Loucy (cell line): ENCODE measurements at regions not wholly inside any gene's neighbourhood (a gene's known extent, or its start where the extent isn't known, plus 50 kb on each side); places are given as distances from the start of the nearest gene placed in this dataset.

Experiments
- H2AFZ ChIP-seq: fragments of 200-600 bp; sonication (generic); 2 replicates; pipeline ENCODE4 v1.6.0; 2016; ENCODE audit warnings: antibody characterized with exemption, mild to moderate bottlenecking, low read length, moderate library complexity
- H3F3A ChIP-seq: fragments of 200-600 bp; 2 replicates; pipeline ENCODE4 v1.6.0; 2016; ENCODE audit warnings: antibody characterized with exemption, low read depth, mild to moderate bottlenecking
- H3K27me3 ChIP-seq: fragments of 200-600 bp; sonication (generic); 2 replicates; pipeline ENCODE4 v1.6.1; 2014; ENCODE audit warnings: low read length, mild to moderate bottlenecking; ENCODE audit not compliant: insufficient read depth, poor library complexity, severe bottlenecking
- H3K36me3 ChIP-seq: fragments of 200-600 bp; sonication (generic); 2 replicates; pipeline ENCODE4 v1.6.1; 2016; ENCODE audit warnings: low read length; ENCODE audit not compliant: insufficient read depth
- H3K4me1 ChIP-seq: fragments of 200-600 bp; sonication (generic); 2 replicates; pipeline ENCODE4 v1.5.1; 2014; ENCODE audit warnings: low read length, mild to moderate bottlenecking; ENCODE audit not compliant: insufficient read depth, poor library complexity, severe bottlenecking
- H3K4me2 ChIP-seq: fragments of 200-600 bp; sonication (generic); 2 replicates; pipeline ENCODE4 v1.6.0; 2014; ENCODE audit warnings: antibody characterized with exemption, low read length, low read depth, mild to moderate bottlenecking; ENCODE audit not compliant: poor library complexity, severe bottlenecking
- H3K4me3 ChIP-seq: fragments of 200-600 bp; sonication (generic); 2 replicates; pipeline ENCODE4 v1.5.1; 2014; ENCODE audit warnings: low read length, mild to moderate bottlenecking, mixed read lengths; ENCODE audit not compliant: poor library complexity, severe bottlenecking
- H3K79me2 ChIP-seq: fragments of 200-600 bp; sonication (generic); 2 replicates; pipeline ENCODE4 v1.6.1; 2014; ENCODE audit warnings: low read length; ENCODE audit not compliant: insufficient read depth
- H3K9ac ChIP-seq: fragments of 200-600 bp; sonication (generic); 2 replicates; pipeline ENCODE4 v1.6.0; 2014; ENCODE audit warnings: mild to moderate bottlenecking, low read depth, low read length, moderate library complexity; ENCODE audit not compliant: poor library complexity, severe bottlenecking
- H3K9me2 ChIP-seq: fragments of 200-600 bp; sonication (generic); replicated peaks from 2 replicates; pipeline ENCODE4 v1.6.1; 2016; ENCODE audit warnings: low read depth, low read length, mixed read lengths
- H3K9me3 ChIP-seq: fragments of 200-600 bp; sonication (generic); 2 replicates; pipeline ENCODE4 v1.6.1; 2014; ENCODE audit warnings: mild to moderate bottlenecking, antibody characterized with exemption, low read length, low read depth; ENCODE audit not compliant: insufficient read depth
- H4K20me1 ChIP-seq: fragments of 200-600 bp; sonication (generic); 2 replicates; pipeline ENCODE4 v1.6.0; 2014; ENCODE audit warnings: antibody characterized with exemption, low read length, mild to moderate bottlenecking; ENCODE audit not compliant: insufficient read depth, poor library complexity, severe bottlenecking
- EZH2phosphoT487 ChIP-seq: fragments of 200-600 bp; IDR thresholded peaks from 2 replicates; pipeline ENCODE4 v1.6.1; 2018; ENCODE audit warnings: antibody characterized with exemption, mild to moderate bottlenecking, moderate library complexity, borderline replicate concordance
- TF ChIP-seq, protein P1 (sequence below): fragments of 200-600 bp; sonication (generic); conservative IDR thresholded peaks from 2 replicates; pipeline ENCODE4 v1.5.1; 2014; ENCODE audit warnings: mild to moderate bottlenecking, antibody characterized with exemption, low read length

DNA sequence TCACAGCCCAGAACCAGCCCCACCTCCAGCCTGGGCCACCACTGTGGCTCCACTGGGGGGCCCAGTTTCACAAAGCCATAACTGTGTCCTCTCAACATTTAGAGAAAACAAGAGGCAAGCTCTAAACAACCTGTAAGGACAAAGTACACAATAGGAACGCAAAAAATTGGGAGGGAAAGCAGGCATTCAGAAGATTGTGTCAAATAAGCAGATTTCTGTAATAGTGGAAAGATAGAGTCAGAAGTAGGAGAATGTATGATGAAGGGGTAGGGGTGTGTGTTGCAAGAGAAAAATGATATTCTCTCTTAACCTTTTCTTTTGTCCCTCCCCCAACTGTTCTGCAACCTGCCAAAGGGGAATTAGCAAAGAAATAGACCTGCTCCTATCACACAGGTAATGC, 449.9 kb upstream of the NPVF start:
- no peaks in the 10 kb centered on the region for H3K79me2 ChIP-seq
- H3K9me2 ChIP-seq = no peaks in the 10 kb centered on the region
- no peak overlapping the region for H3K9ac ChIP-seq
- no peaks in the 10 kb centered on the region for H3K4me1 ChIP-seq
- H3F3A ChIP-seq = no peaks in the 10 kb centered on the region
- no peaks in the 10 kb centered on the region for H3K36me3 ChIP-seq
- H4K20me1 ChIP-seq = no peaks in the 10 kb centered on the region
- no peaks in the 10 kb centered on the region for H3K27me3 ChIP-seq
- H3K4me3 ChIP-seq = no peak overlapping the region
- TF ChIP-seq, protein P1, sequence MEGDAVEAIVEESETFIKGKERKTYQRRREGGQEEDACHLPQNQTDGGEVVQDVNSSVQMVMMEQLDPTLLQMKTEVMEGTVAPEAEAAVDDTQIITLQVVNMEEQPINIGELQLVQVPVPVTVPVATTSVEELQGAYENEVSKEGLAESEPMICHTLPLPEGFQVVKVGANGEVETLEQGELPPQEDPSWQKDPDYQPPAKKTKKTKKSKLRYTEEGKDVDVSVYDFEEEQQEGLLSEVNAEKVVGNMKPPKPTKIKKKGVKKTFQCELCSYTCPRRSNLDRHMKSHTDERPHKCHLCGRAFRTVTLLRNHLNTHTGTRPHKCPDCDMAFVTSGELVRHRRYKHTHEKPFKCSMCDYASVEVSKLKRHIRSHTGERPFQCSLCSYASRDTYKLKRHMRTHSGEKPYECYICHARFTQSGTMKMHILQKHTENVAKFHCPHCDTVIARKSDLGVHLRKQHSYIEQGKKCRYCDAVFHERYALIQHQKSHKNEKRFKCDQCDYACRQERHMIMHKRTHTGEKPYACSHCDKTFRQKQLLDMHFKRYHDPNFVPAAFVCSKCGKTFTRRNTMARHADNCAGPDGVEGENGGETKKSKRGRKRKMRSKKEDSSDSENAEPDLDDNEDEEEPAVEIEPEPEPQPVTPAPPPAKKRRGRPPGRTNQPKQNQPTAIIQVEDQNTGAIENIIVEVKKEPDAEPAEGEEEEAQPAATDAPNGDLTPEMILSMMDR = no peak
- no peak for TF ChIP-seq EZH2phosphoT487
- no peaks in the 10 kb centered on the region for H3K9me3 ChIP-seq
- no peak overlapping the region for H3K4me2 ChIP-seq
- H2AFZ ChIP-seq = no peak overlapping the region

DNA sequence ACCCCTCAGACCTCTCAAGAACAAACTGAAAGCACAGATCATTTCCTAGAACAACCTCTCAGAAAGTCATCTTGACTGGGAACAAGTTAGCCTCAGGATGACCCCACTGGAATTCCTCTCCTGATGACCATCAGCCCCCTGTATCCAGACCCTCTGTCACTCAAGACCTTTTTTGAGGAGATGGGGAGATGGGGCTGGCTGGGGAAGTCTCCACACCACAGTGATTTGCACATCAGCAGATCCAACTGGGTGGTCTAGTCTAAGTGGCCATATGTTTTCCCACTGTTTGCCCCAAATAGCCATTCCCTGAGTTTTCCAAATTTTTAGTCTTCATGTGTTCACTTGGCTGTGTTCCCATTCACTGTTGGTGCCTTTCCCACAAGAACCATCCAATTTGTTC, 452.4 kb upstream of the NPVF start:
- H3K36me3 ChIP-seq = no peaks in the 10 kb centered on the region
- no peaks in the 10 kb centered on the region for H3K27me3 ChIP-seq
- H3K4me2 ChIP-seq = no peak overlapping the region
- TF ChIP-seq, protein P1 = no peak
- TF ChIP-seq EZH2phosphoT487 = no peak
- no peak overlapping the region for H2AFZ ChIP-seq
- no peaks in the 10 kb centered on the region for H4K20me1 ChIP-seq
- H3F3A ChIP-seq = no peaks in the 10 kb centered on the region
- H3K9me2 ChIP-seq = no peaks in the 10 kb centered on the region
- no peak overlapping the region for H3K9ac ChIP-seq
- H3K79me2 ChIP-seq = no peaks in the 10 kb centered on the region
- no peaks in the 10 kb centered on the region for H3K9me3 ChIP-seq
- no peak overlapping the region for H3K4me3 ChIP-seq
- no peaks in the 10 kb centered on the region for H3K4me1 ChIP-seq

DNA sequence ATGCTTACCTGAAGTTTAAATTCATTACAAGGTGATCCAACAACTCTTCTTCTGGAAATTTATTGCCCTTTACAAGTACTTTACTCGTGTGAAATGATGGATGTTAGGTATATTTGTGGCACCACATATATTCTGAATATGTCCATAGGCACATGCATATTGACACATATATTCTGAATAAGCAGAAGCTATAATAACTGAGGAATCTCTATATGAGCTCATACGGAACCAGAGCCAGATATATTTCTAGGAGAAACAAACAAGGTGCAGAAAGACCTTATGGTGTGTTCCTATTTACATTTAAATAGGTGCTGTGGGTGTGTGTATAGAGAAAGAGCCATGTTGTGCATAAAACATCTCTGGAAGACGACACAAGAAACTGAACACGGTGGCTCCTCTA, 456.1 kb upstream of the NPVF start:
- Histone ChIP-seq H3K79me2 (no peaks in the 10 kb centered on the region), H3K4me3 (no peak overlapping the region), H3K36me3 (no peaks in the 10 kb centered on the region), H3K27me3 (no peaks in the 10 kb centered on the region), H3F3A (no peaks in the 10 kb centered on the region), H3K9me2 (no peaks in the 10 kb centered on the region), H4K20me1 (no peaks in the 10 kb centered on the region), H3K4me2 (no peak overlapping the region), H3K9me3 (no peaks in the 10 kb centered on the region), H3K9ac (no peak overlapping the region), H3K4me1 (peaks cover 8% of the 10 kb centered on the region), H2AFZ (no peak overlapping the region)
- TF ChIP-seq, protein P1 = no peak
- no peak for TF ChIP-seq EZH2phosphoT487
